Body of pancreas (tissue), 4 donors: ENCODE measurements at regions not wholly inside any gene's neighbourhood (a gene's known extent, or its start where the extent isn't known, plus 50 kb on each side); places are given as distances from the start of the nearest gene placed in this dataset.
A peak's percentile ranks its signal among the peaks of the same experiment; 100 is the strongest.
"Not testable (repeated sequence)": the region's sequence is repeated elsewhere in the genome, so short reads cannot be mapped to it uniquely, and the experiment has no call there.

ENCODE experiments used
- ATAC-seq: fragments of 150-250 bp; one replicate; pipeline ENCODE4 v1.9.1; 2016
- DNase-seq, 4 donors: peaks; one replicate each; pipeline ENCODE4 v3.0.0-alpha.2; 2019
- H3K27ac ChIP-seq, 4 donors: fragments of 200-600 bp; sonication (generic); 1 replicate in 3 of 4; 2 replicates in 1 of 4; pipeline versions ENCODE4 v1.5.1 to v1.6.1; 2016 to 2019; ENCODE audit warnings: mild to moderate bottlenecking in 1 of 4, mixed read lengths in 1 of 4, moderate library complexity in 1 of 4
- H3K27me3 ChIP-seq, 2 donors: fragments of 200-600 bp; sonication (generic); one replicate each; pipeline ENCODE4 v1.6.0; 2016; ENCODE audit warnings: mild to moderate bottlenecking in 1 of 2
- H3K36me3 ChIP-seq, 2 donors: fragments of 200-600 bp; sonication (generic); replicated peaks in 1 of 2; 2 replicates each; pipeline ENCODE4 v1.5.1; 2016; ENCODE audit warnings: low read depth in 2 of 2; ENCODE audit not compliant: insufficient read depth in 1 of 2
- H3K4me1 ChIP-seq: fragments of 200-600 bp; sonication (generic); one replicate; pipeline ENCODE4 v1.6.0; 2016
- H3K4me3 ChIP-seq, 2 donors: fragments of 200-600 bp; sonication (generic); 1 replicate in 1 of 2; 2 replicates in 1 of 2; pipeline ENCODE4 v1.5.1; 2016 to 2019
- H3K9me3 ChIP-seq, 3 donors: fragments of 200-600 bp; sonication (generic); 1 replicate in 2 of 3; 2 replicates in 1 of 3; pipeline ENCODE4 v1.5.1; 2016
- CTCF ChIP-seq, 7 experiments: fragments of 450-650 bp in 4 of 7; fragments of 200-600 bp in 3 of 7; sonication (generic) in 3 of 7; IDR thresholded peaks; one replicate each; pipeline ENCODE4 v1.5.1; 2016 to 2019; ENCODE audit warnings: antibody characterized with exemption in 7 of 7
- POLR2A ChIP-seq, 3 donors: fragments of 450-650 bp; IDR thresholded peaks; one replicate each; pipeline ENCODE4 v1.6.1; 2016; ENCODE audit warnings: antibody characterized with exemption in 3 of 3, mild to moderate bottlenecking in 2 of 3
- WGBS, 2 donors: methylation state at CpG; one replicate each; pipeline ENCODE4 v1.1.5; 2017; 5-methylcytosine and 5-hydroxymethylcytosine counted together
- intact Hi-C: fragments of 100-400 bp; cut with DNase I; formaldehyde crosslinking; loops from one replicate; pipeline ENCODE4 v1.15.1; 2023

DNA sequence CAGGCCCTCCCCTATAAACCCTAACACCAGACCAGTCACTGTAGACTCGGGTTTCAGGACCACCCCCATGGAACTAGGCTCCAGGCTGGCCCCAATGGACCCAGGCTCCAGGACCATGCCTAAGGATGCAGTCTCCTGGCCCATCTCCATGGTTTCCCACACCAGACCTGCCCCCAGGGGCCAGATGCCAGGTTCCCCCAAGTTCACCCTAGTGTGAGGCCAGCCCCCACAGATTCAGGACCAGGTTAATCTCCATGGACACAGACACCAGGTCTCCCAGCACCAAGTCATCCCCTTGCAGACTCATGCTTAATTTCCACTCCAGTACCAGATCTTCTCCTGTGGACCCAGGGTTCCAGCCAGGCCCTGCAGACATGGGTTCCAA, 103.8 kb upstream of the LANCL2 start:
- Histone ChIP-seq H3K27ac (no peak overlapping the region), H3K9me3 (no peaks in the 10 kb centered on the region), H3K4me1 (peaks cover 8% of the 10 kb centered on the region), H3K4me3 (no peak overlapping the region), H3K36me3 (no peaks in the 10 kb centered on the region), H3K27me3 (no peaks in the 10 kb centered on the region)
- TF ChIP-seq POLR2A (IDR thresholded peaks at IDR 0.05) (no peak), CTCF (IDR thresholded peaks at IDR 0.05) (no peak)
- intact Hi-C loops, result no loop called here
- ATAC-seq (no peak), DNase-seq (no peak)
- WGBS, 2 donors, result 44 to 79% methylated on average over 1 of the region's 1 CpG

- ATAC-seq, H3K36me3 ChIP-seq, H3K4me3 ChIP-seq, intact Hi-C loops, H3K27ac ChIP-seq, DNase-seq, H3K4me1 ChIP-seq, H3K27me3 ChIP-seq, H3K9me3 ChIP-seq: not testable (repeated sequence)
- 83 to 90% methylated on average over 8 of the region's 8 CpGs for WGBS, 2 donors
These were observed 99.8 kb upstream of the LANCL2 start for GRCh38 chr7:55265328-55265727.

- 31 to 39% methylated on average over 8 of the region's 8 CpGs for WGBS, 2 donors
- intact Hi-C loops, result no loop called here
- no peak for ATAC-seq
These were observed 99.1 kb upstream of the LANCL2 start for GRCh38 chr7:55265836-55266642.

DNA sequence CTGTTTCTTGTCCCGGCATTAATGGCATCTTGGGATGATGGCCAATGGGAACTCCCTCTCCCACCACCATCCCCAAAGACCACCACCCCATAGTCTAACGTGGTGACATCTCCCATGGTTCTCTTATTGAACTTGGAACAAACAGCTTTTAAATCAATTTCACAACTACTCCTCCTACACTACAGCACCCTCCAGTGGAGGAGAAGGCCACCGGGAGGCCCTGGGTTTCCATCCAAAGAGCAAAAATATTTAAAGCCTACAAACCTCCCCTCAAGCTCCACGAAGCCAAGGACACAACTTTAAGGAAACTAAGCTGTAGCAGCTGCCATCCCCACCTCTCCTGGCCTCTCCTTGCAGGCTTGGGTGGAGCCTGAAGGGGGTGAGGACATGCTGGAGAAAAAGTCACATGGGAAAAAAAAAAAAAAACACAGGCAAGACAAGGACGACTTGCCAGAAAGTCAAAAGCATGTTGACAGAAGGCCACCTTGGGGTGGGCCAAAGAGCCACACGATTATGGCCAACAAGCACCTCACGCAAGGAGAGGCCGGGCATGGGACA, 94.0 kb upstream of the LANCL2 start:
- DNase-seq (no peak), ATAC-seq (no peak)
- no peaks in the 10 kb centered on the region for H3K27me3 ChIP-seq
- no peaks in the 10 kb centered on the region for H3K36me3 ChIP-seq
- no peaks in the 10 kb centered on the region for H3K9me3 ChIP-seq
- WGBS, 2 donors, result 51 to 52% methylated on average over 8 of the region's 8 CpGs
- H3K4me3 ChIP-seq, result no peak overlapping the region
- TF ChIP-seq CTCF (IDR thresholded peaks at IDR 0.05) (peak in 4 of 7 experiments; percentile 10 to 36 (median 20)), POLR2A (IDR thresholded peaks at IDR 0.05) (no peak)
- H3K4me1 ChIP-seq, result no peaks in the 10 kb centered on the region
- no peak overlapping the region for H3K27ac ChIP-seq
- intact Hi-C loops, result no loop called here

More at GRCh38 chr7:55265836-55266642, 99.1 kb upstream of the LANCL2 start:
- Histone ChIP-seq H3K4me3 (no peak overlapping the region), H3K36me3 (no peaks in the 10 kb centered on the region), H3K9me3 (no peaks in the 10 kb centered on the region), H3K27me3 (no peaks in the 10 kb centered on the region), H3K27ac (no peak overlapping the region), H3K4me1 (peaks cover 8% of the 10 kb centered on the region)
- no peak for DNase-seq
- TF ChIP-seq CTCF (IDR thresholded peaks at IDR 0.05) (no peak), POLR2A (IDR thresholded peaks at IDR 0.05) (no peak)

DNA sequence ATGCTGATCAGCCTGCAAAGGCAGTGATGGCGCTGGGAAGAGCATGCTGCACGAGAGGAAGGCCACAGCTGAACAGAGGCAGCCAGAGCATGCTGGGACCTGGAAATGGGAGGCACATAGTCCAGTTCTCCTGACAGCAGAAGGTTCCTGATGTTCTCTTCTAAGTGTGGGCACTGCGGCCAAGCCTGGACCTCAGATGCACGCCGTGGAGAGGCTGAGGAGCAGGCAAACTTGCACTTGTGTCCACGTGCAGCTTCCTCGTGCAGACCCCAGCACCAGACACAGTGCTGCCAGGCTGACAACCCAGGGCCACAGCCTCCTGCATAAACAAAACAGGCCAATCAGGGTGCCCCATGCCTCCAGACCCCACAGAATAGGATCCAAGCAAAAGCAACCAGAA, 93.5 kb upstream of the LANCL2 start:
- DNase-seq (no peak), ATAC-seq (no peak)
- TF ChIP-seq CTCF (IDR thresholded peaks at IDR 0.05) (no peak), POLR2A (IDR thresholded peaks at IDR 0.05) (no peak)
- no peak overlapping the region for H3K4me3 ChIP-seq
- H3K4me1 ChIP-seq, result no peaks in the 10 kb centered on the region
- no peaks in the 10 kb centered on the region for H3K36me3 ChIP-seq
- H3K27ac ChIP-seq, result no peak overlapping the region
- WGBS, 2 donors, result 72 to 87% methylated on average over 6 to 7 of the region's 7 CpGs
- H3K27me3 ChIP-seq, result no peaks in the 10 kb centered on the region
- intact Hi-C loops, result no loop called here
- H3K9me3 ChIP-seq, result no peaks in the 10 kb centered on the region
